Stimulated activated CD4-positive, alpha-beta T cell treated with anti-CD3 and anti-CD28 coated beads, Interleukin-4, amount 100 ng/mL, for 1 hour (primary cell): ENCODE measurements at regions not wholly inside any gene's neighbourhood (a gene's known extent, or its start where the extent isn't known, plus 50 kb on each side); places are given as distances from the start of the nearest gene placed in this dataset.
"Not testable (repeated sequence)": the region's sequence is repeated elsewhere in the genome, so short reads cannot be mapped to it uniquely, and the experiment has no call there.

Experiments
- DNase-seq: peaks from one replicate; pipeline ENCODE4 v3.0.0-alpha.2; 2020

GRCh38 chr12:34397591-34398365, 375.5 kb downstream of the ALG10 start:
- no peak for DNase-seq

- DNase-seq: no peak
These were observed 376.0 kb downstream of the ALG10 start for GRCh38 chr12:34398366-34398705.

- peak; percentile 1 for DNase-seq
These were observed 376.7 kb downstream of the ALG10 start for GRCh38 chr12:34398706-34399630.

GRCh38 chr12:34399631-34400410, 377.5 kb downstream of the ALG10 start:
- DNase-seq: no peak

- DNase-seq: no peak
These were observed 378.1 kb downstream of the ALG10 start for GRCh38 chr12:34400411-34400881.

GRCh38 chr12:34400986-34401658, 378.8 kb downstream of the ALG10 start:
- DNase-seq: no peak

GRCh38 chr12:34401659-34402227, 379.4 kb downstream of the ALG10 start:
- DNase-seq: no peak

- no peak for DNase-seq
These were observed 380.1 kb downstream of the ALG10 start for GRCh38 chr12:34402228-34402898.

- no peak for DNase-seq
These were observed 380.8 kb downstream of the ALG10 start for GRCh38 chr12:34402899-34403705.

GRCh38 chr12:34403706-34404376, 381.5 kb downstream of the ALG10 start:
- DNase-seq: no peak

- no peak for DNase-seq
These were observed 382.3 kb downstream of the ALG10 start for GRCh38 chr12:34404377-34405285.

- no peak for DNase-seq
These were observed 383.3 kb downstream of the ALG10 start for GRCh38 chr12:34405286-34406227.

GRCh38 chr12:34406228-34406995, 384.1 kb downstream of the ALG10 start:
- no peak for DNase-seq

- DNase-seq: no peak
These were observed 384.7 kb downstream of the ALG10 start for GRCh38 chr12:34406996-34407300.

- no peak for DNase-seq
These were observed 385.5 kb downstream of the ALG10 start for GRCh38 chr12:34407813-34408212.

GRCh38 chr12:34431509-34431908, 409.2 kb downstream of the ALG10 start:
- DNase-seq: not testable (repeated sequence)
